CD14-positive monocyte (primary cell): ENCODE measurements at regions not wholly inside any gene's neighbourhood (a gene's known extent, or its start where the extent isn't known, plus 50 kb on each side); places are given as distances from the start of the nearest gene placed in this dataset. TPM values are rescaled to one million over a fixed set of nuclear protein-coding genes. Genes with fewer than 3 reads are reported as not detected.

ENCODE experiments used
- DNase-seq, 3 donors: peaks; one replicate each; pipeline ENCODE4 v3.0.0-alpha.2; 2011 to 2022
- H2AFZ ChIP-seq: 2 replicates; pipeline ENCODE4 v1.6.0; 2012; ENCODE audit warnings: mild to moderate bottlenecking, low read depth, low read length, inconsistent platforms; ENCODE audit not compliant: insufficient read depth, poor library complexity, severe bottlenecking
- H3K27ac ChIP-seq, 2 donors: 1 replicate in 1 of 2; 2 replicates in 1 of 2; pipeline ENCODE4 v1.5.1; 2012 to 2013; ENCODE audit warnings: low read length in 2 of 2, control low read depth in 1 of 2, inconsistent platforms in 1 of 2, low read depth in 1 of 2, mild to moderate bottlenecking in 1 of 2
- H3K27me3 ChIP-seq, 2 donors: one replicate each; pipeline versions ENCODE4 v1.6.0 to v1.6.1; 2011 to 2013; ENCODE audit warnings: low read length in 2 of 2; ENCODE audit not compliant: control insufficient read depth in 2 of 2, insufficient read depth in 2 of 2
- H3K36me3 ChIP-seq, 2 donors: replicated peaks in 1 of 2; 1 replicate in 1 of 2; 2 replicates in 1 of 2; pipeline versions ENCODE4 v1.5.1 to v1.6.1; 2012 to 2013; ENCODE audit warnings: low read length in 2 of 2, control low read depth in 1 of 2, inconsistent platforms in 1 of 2, mild to moderate bottlenecking in 1 of 2; ENCODE audit not compliant: insufficient read depth in 2 of 2, control insufficient read depth in 1 of 2
- H3K4me1 ChIP-seq, 2 donors: 1 replicate in 1 of 2; 2 replicates in 1 of 2; pipeline versions ENCODE4 v1.5.1 to v1.6.1; 2012 to 2013; ENCODE audit warnings: low read length in 2 of 2, control low read depth in 1 of 2, inconsistent platforms in 1 of 2, mild to moderate bottlenecking in 1 of 2, moderate library complexity in 1 of 2; ENCODE audit not compliant: insufficient read depth in 2 of 2, control insufficient read depth in 1 of 2
- H3K4me2 ChIP-seq: replicated peaks from 2 replicates; pipeline ENCODE3; 2012; ENCODE audit warnings: low read length, moderate library complexity, mild to moderate bottlenecking; ENCODE audit not compliant: poor library complexity, severe bottlenecking; ENCODE audit errors: extremely low read depth
- H3K4me3 ChIP-seq, 3 experiments: fragments of 200-600 bp in 1 of 3; sonication (generic) in 1 of 3; replicated peaks in 1 of 3; 1 replicate in 2 of 3; 2 replicates in 1 of 3; pipeline ENCODE4 v1.5.1; 2011 to 2013; ENCODE audit warnings: low read length in 3 of 3, mild to moderate bottlenecking in 3 of 3, control low read depth in 2 of 3, low read depth in 2 of 3, inconsistent platforms in 1 of 3, moderate library complexity in 1 of 3
- H3K79me2 ChIP-seq: 2 replicates; pipeline ENCODE4 v1.6.0; 2012; ENCODE audit warnings: mild to moderate bottlenecking, control low read depth, inconsistent platforms, low read length, moderate library complexity; ENCODE audit not compliant: insufficient read depth
- H3K9ac ChIP-seq: 2 replicates; pipeline ENCODE4 v1.6.0; 2017; ENCODE audit warnings: low read length, mild to moderate bottlenecking; ENCODE audit not compliant: insufficient read depth, poor library complexity, severe bottlenecking
- H3K9me3 ChIP-seq, 2 donors: replicated peaks in 1 of 2; 1 replicate in 1 of 2; 2 replicates in 1 of 2; pipeline versions ENCODE4 v1.5.1 to v1.6.1; 2012 to 2013; ENCODE audit warnings: low read length in 2 of 2, control low read depth in 1 of 2; ENCODE audit not compliant: control insufficient read depth in 1 of 2, insufficient read depth in 1 of 2
- H4K20me1 ChIP-seq: 2 replicates; pipeline ENCODE4 v1.6.0; 2012; ENCODE audit warnings: mild to moderate bottlenecking, low read length, control low read depth, moderate library complexity; ENCODE audit not compliant: insufficient read depth
- H3K27ac Mint-ChIP-seq, 7 donors: one replicate each; pipeline ENCODE4 v1.8.0; 2020; ENCODE audit warnings: mild to moderate bottlenecking in 7 of 7, mixed read lengths in 7 of 7, moderate library complexity in 6 of 7, inconsistent platforms in 2 of 7
- H3K27me3 Mint-ChIP-seq, 3 donors: one replicate each; pipeline ENCODE4 v1.8.0; 2021 to 2022; ENCODE audit warnings: low read depth in 3 of 3, mild to moderate bottlenecking in 3 of 3, mixed read lengths in 3 of 3, moderate library complexity in 3 of 3, inconsistent platforms in 1 of 3
- H3K36me3 Mint-ChIP-seq, 2 donors: one replicate each; pipeline ENCODE4 v1.8.0; 2020; ENCODE audit warnings: mixed read lengths in 2 of 2, inconsistent platforms in 1 of 2, mild to moderate bottlenecking in 1 of 2
- H3K4me1 Mint-ChIP-seq: one replicate; pipeline ENCODE4 v1.8.0; 2020; ENCODE audit warnings: mild to moderate bottlenecking, mixed read lengths
- H3K4me3 Mint-ChIP-seq, 2 donors: one replicate each; pipeline ENCODE4 v1.8.0; 2020; ENCODE audit warnings: mild to moderate bottlenecking in 2 of 2, mixed read lengths in 2 of 2, moderate library complexity in 1 of 2
- H3K9me3 Mint-ChIP-seq, 7 donors: one replicate each; pipeline ENCODE4 v1.8.0; 2020 to 2022; ENCODE audit warnings: mixed read lengths in 7 of 7, mild to moderate bottlenecking in 6 of 7, moderate library complexity in 6 of 7, inconsistent platforms in 2 of 7
- CTCF ChIP-seq: fragments of 200-600 bp; IDR thresholded peaks from one replicate; pipeline ENCODE4 v1.8.0; 2022; ENCODE audit warnings: antibody characterized with exemption, mild to moderate bottlenecking
- WGBS: methylation state at CpG from one replicate; pipeline ENCODE4 v1.1.5; 2013; ENCODE audit warnings: missing lambda C conversion rate; ENCODE audit not compliant: insufficient coverage; 5-methylcytosine and 5-hydroxymethylcytosine counted together
- intact Hi-C, 2 donors: fragments of 100-400 bp; cut with micrococcal nuclease; formaldehyde crosslinking; loops; one replicate each; pipeline versions ENCODE4 v1.15.0 to v1.15.1; 2023
- small RNA-seq: library from RNA; depleted of rRNA; stranded (forward); fragments of <200 nt; gene quantifications from one replicate; pipeline ENCODE3, GENCODE V24; 2012; ENCODE audit warnings: low read depth; ENCODE audit not compliant: insufficient read length

- Mint-ChIP-seq H3K27me3 (peaks cover 0 to 6% (median 0%) of the 10 kb centered on the region in 3 donors), H3K27ac (peak overlapping the region; percentile 68 to 93 (median 85)), H3K9me3 (peaks cover 0 to 5% (median 2%) of the 10 kb centered on the region in 7 donors), H3K36me3 (no peaks in the 10 kb centered on the region), H3K4me1 (peaks cover 32% of the 10 kb centered on the region), H3K4me3 (no peak overlapping the region)
- WGBS: no CpG with 5 or more reads among the region's 1 CpG
- intact Hi-C loops: loop anchor here in 1 of 2 donors (5.0 kb wide), 1 partner anchor 121 kb away; no protein-coding TSS in a partner anchor
- no peak overlapping the region for H2AFZ ChIP-seq
- H3K9me3 ChIP-seq: no peaks in the 10 kb centered on the region
- no peaks in the 10 kb centered on the region for H3K79me2 ChIP-seq
- H3K27ac ChIP-seq: peak overlapping the region in 1 of 2 donors; percentile 74
- no peaks in the 10 kb centered on the region for H4K20me1 ChIP-seq
- peaks cover 26% of the 10 kb centered on the region in 2 donors for H3K4me1 ChIP-seq
- H3K27me3 ChIP-seq: no peaks in the 10 kb centered on the region
- peak overlapping the region in 1 of 3 experiments; percentile 2 for H3K4me3 ChIP-seq
- no peak for TF ChIP-seq CTCF
- no peaks in the 10 kb centered on the region for H3K36me3 ChIP-seq
- DNase-seq: peak in 2 of 3 donors; percentile 39 to 60
- H3K9ac ChIP-seq: no peak overlapping the region
- H3K4me2 ChIP-seq: no peak overlapping the region
Observed at GRCh38 chr12:11596141-11596540, 53.3 kb upstream of the ETV6 start.

GRCh38 chr12:11598900-11599299 is 50.6 kb upstream of the ETV6 start:
- Histone ChIP-seq H3K36me3 (no peaks in the 10 kb centered on the region), H3K4me2 (no peak overlapping the region), H3K27ac (no peak overlapping the region), H3K9ac (no peak overlapping the region), H3K27me3 (no peaks in the 10 kb centered on the region), H2AFZ (no peak overlapping the region), H3K4me3 (no peak overlapping the region), H4K20me1 (no peaks in the 10 kb centered on the region), H3K9me3 (no peaks in the 10 kb centered on the region), H3K4me1 (peaks cover 30 to 41% of the 10 kb centered on the region in 2 donors), H3K79me2 (no peaks in the 10 kb centered on the region)
- Mint-ChIP-seq H3K4me1 (peaks cover 46% of the 10 kb centered on the region), H3K36me3 (no peaks in the 10 kb centered on the region), H3K9me3 (no peaks in the 10 kb centered on the region), H3K27ac (peak overlapping the region in 1 of 7 donors; percentile 63), H3K27me3 (peaks cover 0 to 3% (median 0%) of the 10 kb centered on the region in 3 donors), H3K4me3 (no peak overlapping the region)
- intact Hi-C loops: loop anchor here in 1 of 2 donors (5.0 kb wide), 1 partner anchor 118 kb away; no protein-coding TSS in a partner anchor
- no peak for DNase-seq
- TF ChIP-seq CTCF: no peak
- 76% methylated on average over 7 of the region's 7 CpGs for WGBS

Small RNA genes in the stretch of these regions (small RNA-seq; reads per million reads assigned to genes)
- gene AC007450.3 (not detected), gene HIGD1AP8 (not detected), gene RNU7-60P (not detected)
